Hematopoietic multipotent progenitor cell treated with erythropoietin and hydrocortisone succinate and interleukin-3 and kit ligand, for 4 days (in vitro differentiated cells): ENCODE measurements at regions not wholly inside any gene's neighbourhood (a gene's known extent, or its start where the extent isn't known, plus 50 kb on each side); places are given as distances from the start of the nearest gene placed in this dataset.

ENCODE experiments used
- DNase-seq: peaks from one replicate; pipeline ENCODE4 v3.0.0-alpha.2; 2015

- no peak for DNase-seq
Observed at GRCh38 chr4:126715681-126716080, 917.1 kb upstream of the INTU start.

DNA sequence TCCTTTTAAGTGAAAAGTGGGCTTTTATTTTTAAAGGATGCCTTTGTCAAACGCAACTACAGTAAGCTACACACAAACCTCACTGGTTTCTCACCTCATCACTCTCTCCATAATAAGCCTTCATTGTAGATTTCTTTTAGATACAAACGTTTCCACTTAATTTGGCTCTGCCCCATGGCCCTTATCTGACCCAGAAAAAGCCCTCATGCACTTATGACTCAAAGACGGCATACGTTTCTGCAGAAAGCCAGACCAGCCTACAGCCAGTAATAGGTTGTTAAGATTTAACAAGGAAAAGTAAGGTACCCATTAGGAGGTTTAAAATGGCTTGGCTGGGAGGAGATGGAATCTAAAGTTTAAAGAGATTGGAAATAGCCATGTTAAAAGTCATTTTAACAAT, 914.6 kb upstream of the INTU start:
- no peak for DNase-seq

GRCh38 chr4:126719852-126720251, 912.9 kb upstream of the INTU start:
- no peak for DNase-seq

DNA sequence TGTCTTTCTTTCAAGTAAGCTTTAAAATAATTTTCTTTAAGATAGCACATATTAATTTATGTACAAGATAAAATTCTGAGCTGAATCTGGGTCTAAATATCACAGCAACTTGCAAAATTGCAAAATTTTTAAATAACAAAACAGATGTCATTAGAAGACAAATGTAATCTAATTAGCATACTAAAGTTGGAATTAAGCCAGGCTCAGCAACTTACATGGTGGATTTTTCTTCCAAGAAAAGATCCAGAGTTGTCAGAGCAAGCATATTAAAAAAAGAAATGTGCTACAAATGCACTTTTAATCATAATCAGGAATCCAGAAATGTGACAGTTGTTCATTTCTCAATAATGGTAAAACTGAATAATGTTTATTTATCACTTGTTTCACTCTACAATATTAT, 906.9 kb upstream of the INTU start:
- no peak for DNase-seq

DNA sequence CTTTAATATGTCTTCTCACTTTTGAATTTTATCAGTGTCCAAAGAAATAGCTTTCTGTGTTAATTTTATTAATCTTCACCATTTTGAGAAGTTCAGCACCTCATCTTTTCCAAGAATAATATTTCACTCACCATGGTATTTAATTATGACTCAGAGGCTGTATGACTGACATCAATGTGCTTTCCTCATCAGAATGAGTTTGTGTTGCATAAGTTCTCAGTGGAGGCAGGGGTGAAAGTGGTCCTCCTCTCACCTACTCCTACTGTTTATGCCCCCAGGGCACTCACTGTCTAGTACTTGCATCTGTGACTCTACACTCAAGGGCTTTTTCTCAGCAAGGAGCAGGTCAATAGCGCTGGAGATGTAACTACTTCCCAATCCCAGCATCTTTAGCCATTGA, 905.3 kb upstream of the INTU start:
- no peak for DNase-seq

DNA sequence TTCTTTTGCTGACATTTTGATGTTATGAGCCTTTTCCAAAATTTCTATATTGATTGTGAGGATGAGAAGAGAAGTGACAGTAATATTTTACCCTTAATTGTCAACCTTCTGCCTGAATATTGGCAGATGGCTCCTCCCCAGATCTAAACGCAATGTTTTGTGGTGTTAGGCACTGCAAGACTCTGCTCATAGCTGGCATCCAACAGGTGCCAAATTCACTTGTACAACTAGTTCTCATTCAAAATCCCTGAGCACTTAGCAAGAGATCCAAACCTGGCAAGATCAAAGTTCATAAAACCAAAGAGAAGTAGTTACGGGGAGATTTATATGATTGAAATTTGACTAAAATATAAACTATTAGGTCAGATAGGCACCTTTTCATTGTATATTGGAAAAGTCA, 901.7 kb upstream of the INTU start:
- no peak for DNase-seq

DNA sequence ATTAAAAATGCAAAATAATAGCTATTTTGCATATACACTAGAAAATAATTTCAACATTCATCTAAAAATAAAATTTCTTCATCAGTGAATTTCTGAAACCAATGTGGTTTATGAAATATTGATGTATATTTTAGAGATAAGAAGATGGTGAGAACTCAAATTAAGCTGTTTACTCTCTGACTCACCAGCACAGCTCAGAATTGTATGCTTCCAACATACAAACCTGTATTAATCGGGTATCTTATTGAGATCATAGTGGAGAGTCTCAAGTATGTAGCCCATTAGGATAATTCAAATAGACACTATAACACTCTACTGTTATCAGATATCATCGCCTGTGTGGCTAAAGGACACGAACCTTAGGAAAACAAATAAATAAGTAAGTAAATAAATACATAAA, 899.5 kb upstream of the INTU start:
- no peak for DNase-seq

DNA sequence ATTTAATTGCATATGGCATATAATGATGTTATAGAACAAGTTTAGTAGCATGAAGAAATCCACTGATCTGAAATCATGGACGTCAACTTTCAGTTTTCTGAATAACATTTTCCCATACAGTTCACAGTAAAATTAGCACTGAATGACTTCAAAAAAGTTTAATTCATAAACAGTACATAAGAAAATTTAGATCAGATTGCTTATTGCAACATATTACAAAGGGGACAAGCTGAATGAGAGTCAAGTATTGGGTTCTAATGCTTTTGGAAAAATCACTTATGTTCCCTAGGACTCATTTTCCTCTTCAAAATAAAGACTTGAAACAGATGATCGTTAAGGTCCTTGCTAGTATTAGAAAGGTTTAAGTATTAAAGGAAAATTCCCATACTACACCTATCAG, 898.3 kb upstream of the INTU start:
- no peak for DNase-seq

DNA sequence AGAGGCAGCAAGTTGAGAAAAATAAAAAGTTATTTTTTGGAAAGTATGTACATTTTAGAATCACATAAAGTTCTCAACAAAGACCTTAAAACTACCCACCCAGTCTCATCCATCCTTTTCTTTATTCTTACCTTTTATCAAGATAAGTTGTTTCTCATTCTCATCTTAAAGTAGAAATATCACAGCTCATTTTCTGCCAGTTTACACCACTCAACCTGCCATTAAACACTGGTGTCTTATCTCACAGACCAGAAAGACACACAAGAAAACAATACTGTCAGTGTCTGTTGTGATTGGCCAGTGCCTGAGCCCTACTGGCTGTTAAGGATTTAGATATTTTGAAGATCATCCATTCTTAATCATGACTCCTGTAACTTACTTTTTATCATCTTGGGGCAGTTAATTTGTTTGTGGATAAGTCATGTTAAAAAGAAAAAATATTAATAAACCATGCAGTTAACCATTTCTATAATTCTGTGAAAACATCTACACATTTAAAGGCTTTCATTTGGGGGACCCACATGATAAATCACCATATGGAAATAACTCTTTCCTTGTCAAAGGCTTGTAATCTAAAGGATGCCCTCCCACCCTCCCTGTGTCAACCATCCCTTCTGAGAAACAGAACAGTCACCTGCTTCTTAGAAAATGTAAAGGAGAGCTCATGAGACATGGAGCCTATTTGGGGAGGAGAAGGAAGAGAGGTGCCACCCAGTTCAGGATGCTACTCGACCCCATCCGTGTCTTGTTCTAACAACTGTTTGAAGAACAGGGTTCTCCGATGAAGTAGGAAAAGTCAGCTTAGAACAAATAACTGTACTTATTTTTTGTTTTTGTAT, 897.2 kb upstream of the INTU start:
- no peak for DNase-seq

DNA sequence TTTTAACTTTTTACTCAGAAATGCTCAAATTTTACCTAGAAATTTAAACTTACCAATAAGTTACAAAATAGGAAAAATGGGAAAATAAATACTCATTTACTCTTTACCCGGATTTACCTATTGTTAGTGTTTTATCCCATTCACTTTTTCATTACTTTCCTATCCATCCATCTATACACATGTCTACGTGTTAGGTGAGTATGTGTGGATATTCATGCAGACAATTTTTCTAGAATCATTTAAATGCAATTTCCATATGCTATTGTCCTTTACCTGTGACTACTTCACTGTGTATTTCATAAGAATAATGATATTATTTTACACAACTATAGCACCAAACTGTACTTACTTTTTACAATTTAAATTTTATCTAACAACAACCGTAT, 896.6 kb upstream of the INTU start:
- DNase-seq: no peak

DNA sequence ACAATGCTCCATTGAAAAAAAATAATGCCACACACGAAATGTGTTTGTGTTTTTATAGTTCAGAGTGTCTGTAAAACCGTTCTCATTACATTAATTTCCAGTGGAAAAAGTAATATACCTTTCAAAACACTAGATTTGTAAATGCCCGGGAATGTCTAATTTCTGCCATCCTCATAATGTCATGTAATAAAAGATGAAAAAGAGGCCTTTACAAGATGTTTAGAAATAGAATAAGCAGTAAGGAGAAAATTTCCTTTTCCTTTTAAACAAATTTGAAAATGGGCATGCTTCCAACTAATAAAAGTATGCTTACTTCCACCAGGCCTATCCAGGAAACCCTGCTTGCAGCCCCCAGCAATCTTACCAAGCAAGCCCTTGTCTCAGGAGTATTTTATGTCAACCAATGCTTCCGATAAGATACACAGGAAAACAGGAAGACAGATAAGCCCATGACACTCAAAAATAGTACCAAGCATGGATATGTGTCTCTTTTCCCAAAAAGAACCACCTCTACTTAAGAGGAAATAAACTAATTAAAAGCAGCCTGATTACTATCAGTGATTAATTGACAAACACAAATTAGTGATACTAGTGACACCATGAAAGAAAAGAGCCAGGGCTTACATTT, 894.7 kb upstream of the INTU start:
- DNase-seq: no peak

DNA sequence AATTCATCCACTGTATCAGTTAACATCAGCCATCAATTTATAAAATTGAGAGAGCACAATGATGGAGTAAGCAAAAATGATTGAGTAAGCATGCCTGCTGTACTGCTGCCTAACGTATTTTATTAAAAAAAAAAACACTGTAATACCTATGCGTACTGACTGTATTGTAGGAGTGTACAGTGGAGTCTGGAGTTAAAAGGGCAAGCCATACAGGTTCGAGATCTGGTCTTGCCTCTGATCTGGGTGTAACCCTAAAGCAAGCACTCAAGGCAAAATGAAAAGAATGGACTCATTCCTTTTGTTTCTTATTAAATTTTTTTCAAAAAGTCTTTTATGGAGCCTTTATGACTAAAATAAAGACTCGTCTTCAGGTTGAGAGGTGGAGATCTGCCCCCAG, 894.2 kb upstream of the INTU start:
- DNase-seq: no peak

DNA sequence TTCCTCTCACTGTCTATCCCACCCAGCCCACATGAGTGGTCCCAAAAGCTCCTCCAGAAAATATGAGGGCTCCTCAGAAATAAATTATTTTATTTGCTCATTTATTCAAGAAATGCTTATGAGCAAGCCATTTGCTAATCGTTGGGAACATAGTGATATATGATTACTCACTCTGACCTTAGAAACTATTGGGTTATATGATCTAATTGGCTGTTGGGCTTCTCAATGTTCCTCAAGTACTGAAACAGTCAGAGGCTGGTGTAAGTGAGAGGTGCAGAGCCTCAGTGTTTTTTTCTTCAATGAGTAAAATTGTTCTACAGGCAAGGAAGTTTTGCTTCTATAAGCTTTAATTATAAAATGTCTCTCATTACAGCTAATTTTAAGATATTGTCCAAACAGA, 893.8 kb upstream of the INTU start:
- DNase-seq: no peak

GRCh38 chr4:126740687-126741086, 892.1 kb upstream of the INTU start:
- DNase-seq: no peak

DNA sequence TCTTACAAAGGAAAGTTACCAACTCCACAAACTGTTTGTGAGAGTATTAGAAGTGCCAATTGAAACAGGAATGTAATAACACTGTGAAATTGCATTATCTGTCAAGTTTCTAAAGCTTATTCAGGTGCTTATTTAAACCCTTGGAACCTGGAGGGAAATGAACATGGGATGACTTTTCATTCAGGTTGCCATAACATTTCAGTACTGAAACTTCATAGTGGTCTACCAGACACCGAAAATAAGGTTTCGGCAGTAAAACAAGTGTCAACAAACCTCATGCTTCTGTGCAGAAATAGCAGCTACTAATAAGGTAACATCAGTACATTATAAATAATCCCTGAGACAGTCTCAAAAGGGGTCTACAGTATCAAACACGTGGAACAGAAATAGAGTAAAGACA, 890.7 kb upstream of the INTU start:
- DNase-seq: no peak

GRCh38 chr4:126742885-126743284, 889.9 kb upstream of the INTU start:
- DNase-seq: no peak

DNA sequence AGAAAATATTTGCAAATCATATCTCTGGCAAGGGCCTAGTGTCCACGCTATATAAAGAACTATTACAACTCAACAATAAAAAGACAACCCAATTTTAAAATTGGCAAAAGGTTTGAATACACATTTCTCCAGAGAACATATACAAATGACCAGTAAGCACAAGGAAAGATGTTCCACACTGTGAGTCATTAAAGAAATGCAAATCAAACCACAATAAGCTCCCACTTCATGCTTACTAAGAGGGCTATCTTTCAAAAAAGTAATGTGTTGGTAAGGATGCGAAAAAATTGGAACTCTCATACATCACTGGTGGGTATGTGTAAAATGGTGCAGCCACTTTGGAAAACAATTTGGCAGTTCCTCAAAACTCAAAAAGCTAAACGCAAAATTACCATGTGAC, 884.0 kb upstream of the INTU start:
- no peak for DNase-seq

DNA sequence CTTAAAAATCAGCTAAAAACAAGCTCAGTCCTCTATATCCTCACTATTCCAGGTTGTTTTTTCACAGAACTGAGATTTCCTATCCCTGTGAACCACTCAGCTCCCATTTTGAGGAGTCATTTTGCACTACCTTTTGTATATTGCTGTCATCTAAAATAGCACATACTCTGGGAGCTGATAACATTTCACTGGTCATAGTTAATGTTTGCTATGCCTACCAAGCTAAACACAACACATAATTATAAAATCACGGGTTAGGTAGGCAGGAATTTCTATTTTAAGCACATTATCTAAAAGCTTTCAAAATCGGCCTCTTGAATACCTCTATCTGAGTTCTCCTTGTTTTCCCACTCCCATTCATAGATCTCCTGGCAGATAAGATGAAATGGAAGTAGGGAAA, 882.0 kb upstream of the INTU start:
- DNase-seq: no peak

DNA sequence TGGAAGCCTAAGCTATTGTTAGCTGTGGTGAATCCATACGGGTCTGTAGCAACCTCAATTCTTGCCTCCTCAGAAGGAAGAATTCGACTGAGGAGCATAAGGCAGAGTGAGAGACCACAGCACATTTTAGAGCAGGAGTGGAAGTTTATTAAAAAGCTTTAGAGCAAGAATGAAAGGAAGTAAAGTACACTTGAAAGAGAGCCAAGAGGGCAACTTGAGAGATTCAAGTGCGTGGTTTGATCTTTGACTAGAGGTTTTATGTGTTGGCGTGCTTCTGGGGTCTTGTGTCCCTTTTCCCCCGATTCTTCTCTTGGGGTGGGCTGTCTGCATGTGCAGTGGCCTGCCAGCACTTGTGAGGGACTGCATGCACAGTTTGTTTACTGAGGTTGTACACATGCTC, 880.6 kb upstream of the INTU start:
- DNase-seq: no peak

DNA sequence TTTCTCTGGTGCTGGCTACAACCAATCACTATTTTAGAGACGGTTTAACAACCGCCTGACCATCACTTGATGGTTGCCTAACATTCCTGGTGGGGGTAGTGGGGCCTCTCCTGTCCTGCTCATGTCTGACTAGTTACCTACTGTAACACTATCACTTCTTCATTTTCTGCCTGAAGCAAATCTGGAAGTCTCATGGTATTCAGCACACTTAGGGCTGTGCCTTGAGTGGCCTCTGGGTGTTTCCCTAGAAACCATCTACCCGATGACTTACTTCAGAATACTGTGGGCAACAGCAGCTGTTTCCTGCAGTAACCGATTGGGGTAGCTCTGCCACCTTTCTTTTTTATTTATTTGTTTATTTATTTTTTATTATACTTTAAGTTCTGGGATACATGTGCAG, 880.1 kb upstream of the INTU start:
- DNase-seq: no peak

GRCh38 chr4:126753592-126753991, 879.2 kb upstream of the INTU start:
- DNase-seq: no peak

DNA sequence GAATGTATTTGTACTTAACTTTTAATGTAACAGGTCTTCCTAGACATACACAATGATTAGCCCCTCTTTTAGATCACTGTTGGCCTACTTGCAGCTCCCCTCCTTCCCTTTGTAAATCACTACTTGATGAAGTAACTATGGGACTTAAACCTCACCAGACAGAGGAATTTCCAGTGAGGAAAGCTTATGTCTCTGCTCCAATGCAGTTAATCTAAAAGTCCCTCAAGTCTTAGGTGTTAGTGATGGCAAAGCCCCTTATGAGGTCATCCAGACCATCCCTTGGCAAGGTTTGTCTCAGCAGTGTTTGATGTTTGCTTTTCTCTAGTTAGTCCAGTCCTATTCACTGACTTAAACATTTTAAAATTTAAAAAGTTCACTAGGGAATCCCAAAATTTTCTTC, 877.3 kb upstream of the INTU start:
- no peak for DNase-seq

GRCh38 chr4:126756050-126756829, 876.5 kb upstream of the INTU start:
- no peak for DNase-seq

GRCh38 chr4:126757219-126757618, 875.5 kb upstream of the INTU start:
- no peak for DNase-seq
